NCI-H1417 (cell line): ENCODE measurements at regions not wholly inside any gene's neighbourhood (a gene's known extent, or its start where the extent isn't known, plus 50 kb on each side); places are given as distances from the start of the nearest gene placed in this dataset.
"Not testable (repeated sequence)": the region's sequence is repeated elsewhere in the genome, so short reads cannot be mapped to it uniquely, and the experiment has no call there.

Experiments
- DNase-seq, 3 experiments: peaks; one replicate each; lab custom pipeline; 2025; lab: John Stamatoyannopoulos, UW

DNA sequence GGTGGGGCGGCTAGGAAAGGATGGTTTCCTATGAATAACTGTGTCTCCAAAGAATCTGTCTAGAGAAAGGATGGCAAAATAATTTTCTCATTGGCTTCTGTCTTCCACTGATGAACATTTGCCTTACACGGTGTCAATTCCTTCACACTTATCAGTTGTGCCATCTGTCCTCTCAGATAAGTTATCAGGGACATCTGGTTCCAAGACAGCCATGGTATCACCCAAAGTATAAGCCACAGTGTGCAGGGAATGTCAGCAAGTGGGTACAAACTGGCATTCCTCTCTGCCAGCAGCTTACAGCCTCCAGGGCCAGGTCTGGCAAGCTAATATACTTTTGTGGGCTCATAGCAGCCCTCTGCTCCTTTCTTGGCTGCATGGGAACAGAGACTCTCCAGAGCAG is 1092.0 kb downstream of the EFNA5 start:
- DNase-seq: no peak

DNA sequence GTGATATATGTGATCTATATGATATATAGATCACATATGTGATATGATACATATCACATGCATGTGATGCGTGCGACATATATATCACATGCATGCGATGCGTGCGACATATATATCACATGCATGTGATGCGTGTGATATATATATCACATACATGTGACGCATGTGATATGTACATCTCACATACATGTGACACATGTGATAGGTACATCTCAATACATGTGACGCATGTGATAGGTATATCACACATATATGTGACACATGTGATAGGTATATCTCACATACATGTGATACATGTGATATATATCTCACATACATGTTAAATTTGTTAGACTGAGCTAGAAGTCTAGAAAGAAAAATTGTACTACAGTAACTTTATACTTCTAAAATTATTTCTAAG is 1095.9 kb downstream of the EFNA5 start:
- DNase-seq: no peak

DNA sequence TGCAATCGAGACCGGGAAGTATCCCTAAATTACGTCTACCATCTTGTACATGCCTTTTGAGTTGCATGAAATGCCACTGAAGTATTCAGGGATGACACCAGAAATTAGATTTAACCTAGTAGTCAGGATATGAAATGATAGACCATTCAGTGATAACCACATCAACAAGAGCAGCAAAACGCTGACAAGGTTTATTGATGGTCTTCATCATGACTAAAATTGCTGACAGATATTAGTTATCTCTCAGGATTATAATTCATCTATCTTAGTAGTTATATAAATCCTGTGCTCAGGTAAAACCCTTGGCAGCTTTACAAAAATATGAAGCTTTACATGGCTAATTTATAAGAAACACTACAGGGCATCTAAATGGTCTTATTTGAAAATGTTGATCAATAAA is 1104.7 kb downstream of the EFNA5 start:
- DNase-seq: no peak

DNA sequence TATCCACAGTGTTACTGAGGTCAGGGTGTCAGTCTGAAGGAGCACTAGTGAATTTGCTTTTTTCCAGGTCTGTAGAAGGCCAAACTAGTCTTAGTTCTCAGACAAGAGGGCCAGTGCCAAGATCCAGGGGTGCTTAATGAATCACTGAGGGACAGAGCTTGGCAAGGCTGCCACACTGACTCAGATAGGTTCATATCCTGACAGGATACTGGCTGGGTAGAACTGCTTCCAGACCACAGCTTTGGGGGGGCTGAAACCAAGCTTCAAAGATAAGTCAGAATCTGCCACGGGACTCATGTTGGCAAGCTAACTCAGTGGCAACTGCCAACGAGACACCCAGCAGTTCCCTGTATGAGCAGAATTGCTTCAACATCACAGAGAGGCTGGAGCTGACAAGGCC is 1125.4 kb downstream of the EFNA5 start:
- no peak for DNase-seq

DNA sequence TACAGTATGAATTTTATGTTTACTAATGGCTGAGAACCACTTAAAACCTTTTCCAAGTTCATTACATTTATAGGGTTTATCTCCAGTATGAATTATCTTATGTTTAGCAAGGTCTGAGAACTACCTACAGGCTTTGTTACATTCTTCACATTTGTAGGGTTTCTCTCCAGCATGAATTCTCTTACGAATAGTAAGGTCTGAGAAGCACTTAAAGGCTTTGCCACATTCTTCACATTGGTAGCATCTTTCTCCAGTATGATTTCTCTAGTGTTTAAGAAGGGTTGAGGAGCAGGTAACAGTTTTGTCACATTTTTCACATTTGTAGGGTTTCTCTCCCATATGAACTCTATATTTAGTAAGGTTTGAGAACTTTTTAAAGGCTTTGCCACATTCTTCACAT is 1127.4 kb downstream of the EFNA5 start:
- DNase-seq: no peak

DNA sequence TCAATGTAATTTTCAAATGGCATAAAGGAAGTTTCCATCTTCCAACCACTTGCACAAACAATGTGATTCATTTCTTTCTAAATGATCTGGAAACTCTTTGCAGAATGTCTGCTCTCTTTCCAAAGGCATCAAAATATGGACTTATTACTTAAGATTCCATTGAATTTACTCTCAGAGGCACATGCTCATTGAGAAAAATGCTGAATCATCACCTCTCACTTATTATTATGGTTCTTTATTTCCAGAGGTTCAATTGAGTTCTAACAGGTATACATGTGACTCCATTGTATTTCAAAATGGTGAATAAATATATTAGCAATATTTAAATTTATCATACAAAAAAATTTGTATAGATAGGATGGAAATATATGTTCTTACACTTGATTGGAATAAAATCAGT is 1140.6 kb downstream of the EFNA5 start:
- no peak for DNase-seq

DNA sequence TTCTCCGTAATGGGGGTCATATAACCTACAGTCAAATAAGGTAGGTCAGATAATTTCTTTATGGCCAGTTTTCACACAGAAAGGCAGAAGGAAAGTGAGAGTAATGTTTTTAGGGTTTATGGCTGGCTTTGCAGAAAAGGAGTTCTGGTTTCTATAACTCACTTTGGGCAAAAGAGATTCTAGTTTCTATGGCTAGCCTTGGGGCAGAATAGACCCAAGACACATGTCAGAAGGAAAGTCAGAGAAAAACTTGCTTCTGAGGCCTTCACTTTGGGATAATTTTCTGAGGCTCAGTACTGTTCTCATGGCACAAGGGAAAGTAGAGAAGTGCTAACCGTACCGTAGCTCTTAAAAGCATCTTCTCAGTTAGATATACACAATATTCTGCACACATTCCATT is 1145.3 kb downstream of the EFNA5 start:
- DNase-seq: no peak

DNA sequence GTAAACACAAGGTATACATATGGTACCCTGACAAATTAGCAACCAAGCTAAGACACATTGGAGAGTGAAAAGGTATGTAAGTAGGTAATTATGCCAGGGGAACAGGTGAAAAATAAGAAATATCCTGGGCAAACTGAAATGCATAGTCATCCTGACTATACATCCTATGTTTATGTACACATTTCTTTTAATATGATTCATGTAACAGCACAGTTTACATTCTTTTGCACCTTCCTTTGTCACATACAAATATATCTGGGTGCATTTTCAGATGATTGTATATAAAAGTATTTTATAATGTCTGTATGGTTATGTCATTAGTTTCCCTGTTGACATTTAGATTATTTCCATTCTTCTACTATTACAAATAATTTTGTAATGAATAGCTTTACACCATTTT is 1146.9 kb downstream of the EFNA5 start:
- no peak for DNase-seq

DNA sequence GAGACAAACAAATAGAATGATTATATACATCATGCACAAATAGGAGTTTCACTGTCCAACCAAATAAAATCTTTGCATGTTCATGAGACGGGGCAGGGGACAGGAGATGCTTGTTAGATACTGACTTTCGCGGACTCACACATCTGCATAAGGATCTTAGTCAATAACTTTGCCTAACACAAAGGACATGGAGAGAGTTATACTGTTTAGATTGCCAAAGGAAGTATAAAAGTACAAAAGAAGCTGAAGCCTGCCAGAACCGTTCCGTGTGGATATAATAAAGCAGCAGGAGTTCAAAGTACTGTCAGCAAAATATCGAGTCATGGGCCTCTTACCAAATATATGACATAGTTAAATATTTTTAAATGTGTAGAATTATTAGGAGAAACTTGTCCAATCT is 1148.4 kb downstream of the EFNA5 start:
- DNase-seq: no peak

DNA sequence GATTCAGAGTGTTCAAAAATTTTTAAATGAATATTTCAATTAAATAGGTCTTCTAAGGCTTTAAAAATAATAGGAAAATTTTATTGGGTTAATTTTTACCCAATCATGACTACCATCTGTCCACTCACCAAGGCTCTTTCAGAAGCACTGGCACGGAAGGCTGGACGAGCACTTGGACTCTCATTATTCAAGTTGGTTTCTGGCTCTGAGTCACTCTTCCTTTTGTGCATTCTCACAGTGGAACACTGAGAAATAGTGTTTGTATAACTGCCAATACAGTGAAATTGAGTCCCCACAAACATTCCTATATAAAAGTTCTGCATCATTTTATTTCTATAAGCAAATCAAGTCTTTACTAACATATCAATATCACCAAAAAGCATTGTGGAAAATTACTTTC is 1149.0 kb downstream of the EFNA5 start:
- no peak for DNase-seq

DNA sequence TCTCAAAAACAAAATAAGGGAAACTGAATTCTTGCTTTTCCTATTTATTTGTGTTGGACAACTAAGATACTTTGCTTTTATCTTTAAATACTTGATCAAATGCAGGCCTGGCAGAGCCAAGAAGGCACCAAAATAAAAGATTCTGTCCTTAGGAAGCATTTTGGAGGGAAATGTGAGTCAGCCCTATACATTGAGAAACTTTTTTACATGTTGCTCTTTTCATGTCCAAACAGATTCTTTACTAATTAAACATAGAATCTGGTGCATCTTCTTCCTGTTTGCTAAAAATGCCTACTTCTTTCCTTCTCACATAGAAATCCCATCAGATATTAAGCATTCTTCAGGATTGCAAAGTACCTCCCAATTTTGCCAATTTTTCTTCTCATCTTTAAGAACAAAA is 1160.4 kb downstream of the EFNA5 start:
- no peak for DNase-seq

DNA sequence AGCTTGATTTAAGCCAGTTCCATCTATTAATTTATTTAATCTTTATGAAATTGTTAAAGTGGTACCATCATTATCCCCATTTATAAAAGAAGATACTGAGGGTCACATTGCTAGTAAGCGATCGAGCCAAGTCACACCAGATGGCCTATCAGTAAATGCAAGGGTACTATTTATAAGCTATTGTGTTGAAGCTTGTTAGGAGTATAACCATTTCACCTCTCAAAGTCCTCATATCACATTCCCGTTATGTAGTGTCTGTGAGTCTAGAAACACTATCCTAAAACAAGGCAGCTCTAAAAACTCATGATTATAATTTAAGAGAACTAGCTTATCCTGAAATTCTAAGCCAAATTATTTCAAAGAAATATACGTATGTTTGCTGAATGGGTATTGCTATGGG is 1161.8 kb downstream of the EFNA5 start:
- no peak for DNase-seq

DNA sequence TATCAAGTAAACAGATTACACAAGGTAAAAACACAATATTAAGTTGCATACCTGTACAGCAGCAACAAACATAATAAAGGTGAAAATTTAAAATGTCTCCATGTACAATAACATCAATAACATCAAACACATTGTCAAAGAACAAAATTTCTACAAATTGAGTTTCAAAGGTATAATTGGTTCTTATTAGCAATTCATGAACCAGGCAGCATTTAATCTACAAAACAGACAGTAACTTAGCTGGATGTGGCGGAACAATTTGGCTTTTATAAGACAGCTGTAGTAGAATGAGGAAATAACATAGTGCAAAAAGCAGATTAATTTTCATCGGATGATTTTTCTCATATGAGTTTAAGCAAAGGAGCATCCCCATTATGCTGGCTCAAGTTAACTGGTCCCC is 1176.8 kb downstream of the EFNA5 start:
- no peak for DNase-seq

DNA sequence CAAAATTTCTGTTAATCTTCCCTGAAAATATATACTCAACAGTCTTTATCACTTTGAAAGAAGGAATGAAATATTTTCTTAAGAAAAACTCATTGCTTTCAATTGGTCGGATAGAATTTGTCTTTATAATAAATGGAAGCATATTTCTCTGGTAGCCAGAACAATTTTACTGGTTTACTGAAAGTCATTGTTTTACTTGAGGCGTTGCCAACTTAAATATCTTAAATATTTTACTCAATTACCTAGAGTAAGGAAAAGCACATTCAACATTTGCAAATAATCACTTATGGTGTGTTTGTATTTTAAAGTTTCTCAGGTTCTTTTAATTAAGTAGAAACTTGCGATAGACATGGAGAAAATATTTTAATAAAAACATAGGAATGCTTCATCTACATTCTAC is 1181.7 kb downstream of the EFNA5 start:
- no peak for DNase-seq

DNA sequence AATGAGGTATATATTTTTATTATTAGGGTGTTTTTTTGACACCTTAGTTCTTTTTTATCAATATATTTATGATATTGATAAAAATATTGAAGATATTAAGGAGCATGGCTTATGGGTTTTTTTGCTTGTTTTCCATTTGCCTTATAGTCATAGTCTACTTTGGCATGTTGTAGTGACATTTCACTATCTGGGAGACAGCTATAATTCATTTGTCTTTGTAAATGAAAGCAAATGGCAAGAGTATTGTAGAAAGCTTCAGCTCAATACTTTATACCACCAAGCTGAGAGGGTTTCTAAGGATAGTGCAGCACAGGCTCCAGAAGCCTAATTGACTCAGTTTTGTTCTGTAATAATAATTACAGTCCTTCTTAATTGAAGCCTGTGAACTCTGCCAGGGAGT is 1182.3 kb downstream of the EFNA5 start:
- DNase-seq: peak in 1 of 3 experiments; percentile 7

DNA sequence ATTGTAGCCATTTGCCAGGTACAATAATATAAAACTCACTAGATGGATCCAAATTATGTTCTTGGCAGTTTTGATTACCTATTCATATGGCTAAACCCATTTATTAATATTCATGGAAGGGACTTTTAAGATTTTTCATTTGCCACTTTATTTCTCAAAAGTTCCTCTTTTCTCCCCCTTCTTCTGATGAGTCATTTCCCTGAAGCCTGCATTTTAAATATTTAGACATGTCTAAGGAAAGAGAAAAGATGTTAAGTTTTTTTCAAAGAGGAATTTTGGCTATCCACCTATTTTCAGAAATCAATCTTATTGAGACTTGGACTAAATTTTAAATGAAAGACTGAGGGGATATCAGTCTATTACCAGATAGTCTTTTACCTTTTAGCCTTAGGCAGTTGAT is 1189.4 kb downstream of the EFNA5 start:
- DNase-seq: no peak

DNA sequence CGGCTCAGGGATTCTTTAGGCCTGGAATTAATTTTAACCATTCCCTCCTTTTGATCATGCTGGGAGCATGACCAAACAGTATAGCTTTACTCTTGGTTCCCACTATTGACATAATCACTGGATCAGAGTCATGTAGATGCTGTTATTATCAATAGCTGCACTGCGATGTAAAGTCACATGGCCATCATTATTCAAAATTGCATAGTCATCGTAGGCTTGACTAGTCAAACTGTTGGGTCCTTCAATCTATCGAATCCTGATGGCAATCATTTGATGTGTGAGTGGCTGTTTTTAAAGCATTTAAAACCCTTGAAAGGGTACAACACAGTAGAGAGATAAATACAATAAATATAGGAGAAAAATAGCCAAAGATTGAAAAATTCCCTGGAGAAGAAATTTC is 1194.1 kb downstream of the EFNA5 start:
- no peak for DNase-seq

DNA sequence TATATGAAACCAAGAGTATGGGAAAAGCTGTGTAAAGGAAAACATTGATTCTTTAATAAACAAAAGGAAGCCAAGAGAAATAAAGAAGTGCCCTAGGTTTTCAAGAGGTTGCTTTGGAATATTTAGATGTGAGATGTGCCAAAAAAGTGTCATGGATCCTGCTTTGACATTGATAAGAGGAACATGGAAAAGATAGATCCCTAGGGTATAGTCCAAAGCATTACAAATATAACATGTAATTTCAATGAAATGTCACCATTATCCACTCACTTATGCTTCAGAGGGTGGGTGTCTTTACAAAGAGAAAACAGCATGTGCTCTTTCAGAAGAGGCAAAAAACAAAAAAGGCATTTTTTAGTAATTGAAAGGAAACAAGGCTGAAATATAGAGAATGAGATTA is 1196.7 kb downstream of the EFNA5 start:
- no peak for DNase-seq

DNA sequence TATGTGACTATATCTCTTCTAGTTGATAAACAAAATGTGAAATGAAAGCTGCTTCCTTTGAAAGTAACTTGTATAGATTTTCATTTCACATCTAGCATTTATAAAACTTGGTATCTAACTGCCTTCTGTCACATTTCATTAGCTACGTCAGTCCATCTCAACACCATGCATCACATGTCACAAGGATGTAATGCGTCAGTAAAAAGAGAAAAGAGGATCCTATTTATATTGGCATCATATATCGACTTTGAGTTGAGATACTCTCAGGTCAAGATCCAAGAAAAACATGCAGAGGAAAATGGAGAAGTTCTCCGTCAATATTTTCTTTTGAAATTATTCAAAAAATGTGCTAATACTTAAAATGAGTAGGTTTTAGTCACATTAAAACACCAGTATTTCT is 1211.2 kb downstream of the EFNA5 start:
- DNase-seq: no peak

DNA sequence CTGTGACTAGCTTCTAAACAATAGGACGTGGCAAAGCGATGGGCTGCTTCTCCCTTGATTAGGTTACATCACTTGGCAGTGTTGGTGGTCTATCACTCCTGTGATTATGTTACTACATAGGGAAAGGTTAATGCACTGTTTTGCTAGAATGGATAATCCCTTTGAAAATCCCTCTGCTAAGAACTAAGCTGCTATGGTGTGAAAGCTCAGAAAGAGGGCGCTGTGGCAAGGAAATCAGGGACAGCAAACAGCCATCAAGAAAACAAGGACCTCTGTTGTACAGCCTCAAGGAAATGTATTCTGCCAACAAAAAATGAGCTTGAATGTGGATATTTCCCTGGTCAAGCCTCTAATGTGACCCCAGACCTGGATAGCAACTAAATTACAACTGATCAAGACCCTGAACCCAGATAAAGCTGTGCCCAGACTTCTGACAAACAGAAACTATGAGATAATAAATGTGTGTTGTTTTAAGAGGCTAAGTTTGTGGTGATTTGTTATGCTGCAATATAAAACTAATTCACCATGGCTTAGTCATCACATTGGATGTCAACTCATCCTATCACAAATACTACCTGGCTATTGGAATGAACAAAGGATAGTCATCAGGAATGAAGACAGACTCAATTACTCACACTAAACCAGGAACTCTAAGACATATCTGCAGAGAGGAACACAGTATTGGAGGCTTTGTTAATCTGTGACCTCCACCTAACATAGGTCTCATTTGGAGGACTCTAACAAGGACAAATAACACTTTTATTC is 1215.9 kb downstream of the EFNA5 start:
- DNase-seq: peak in 2 of 3 experiments; percentile 12 to 13

DNA sequence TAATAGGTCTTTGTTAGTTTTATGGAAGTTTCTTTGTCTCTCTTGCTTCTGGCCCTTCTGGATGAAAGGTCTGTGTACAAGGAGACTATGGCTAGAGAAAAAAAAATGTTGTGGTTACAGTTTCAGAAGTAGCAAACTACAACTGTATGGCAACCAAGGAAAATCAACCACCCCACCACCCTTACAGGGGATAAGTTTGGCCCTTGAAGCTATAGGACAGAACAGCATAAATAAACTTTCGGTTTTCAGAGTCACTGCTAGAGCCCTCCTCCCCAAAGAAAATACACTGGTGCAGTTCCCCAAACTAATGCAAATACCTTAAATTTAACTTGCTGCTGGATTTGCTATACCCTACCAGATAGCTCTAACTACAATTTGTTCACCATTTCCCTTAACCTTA is 1216.7 kb downstream of the EFNA5 start:
- DNase-seq: peak in 1 of 3 experiments; percentile 0

DNA sequence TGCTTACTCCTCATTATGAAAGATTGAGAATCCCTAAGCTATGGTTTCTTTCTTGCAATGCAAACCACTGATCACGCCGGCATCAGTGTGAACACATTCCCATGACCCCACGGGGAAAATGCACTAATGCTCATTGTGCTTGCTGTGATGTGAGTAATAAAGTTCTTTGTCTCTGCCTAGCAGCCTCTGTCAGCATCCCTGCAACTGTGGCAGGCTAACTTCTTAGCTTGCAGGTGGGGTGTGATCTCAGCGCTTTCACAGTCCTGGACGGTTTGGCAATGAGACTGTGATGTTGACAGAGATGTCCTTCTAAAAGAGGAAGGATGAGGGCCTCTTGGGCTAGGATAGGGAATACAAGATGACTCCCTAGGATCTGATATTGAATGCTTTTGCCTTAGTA is 1218.7 kb downstream of the EFNA5 start:
- no peak for DNase-seq

DNA sequence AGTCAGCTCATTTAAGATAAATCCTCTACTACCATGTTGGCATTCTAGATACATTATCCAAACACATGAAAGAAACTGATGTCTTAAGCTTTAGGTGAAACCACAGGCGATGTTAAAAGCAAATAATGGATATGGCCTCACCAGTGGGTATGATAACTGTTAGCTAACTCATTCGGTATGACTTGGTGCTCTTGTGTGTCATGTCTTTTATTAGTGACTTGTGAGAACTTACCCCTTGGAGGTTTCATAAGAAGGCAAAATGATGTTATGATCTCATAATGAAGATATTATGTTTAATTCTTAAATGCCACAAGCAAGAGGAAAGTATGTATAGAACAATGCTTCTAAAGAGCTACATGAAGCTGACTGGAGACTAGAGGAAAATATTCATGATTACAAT is 1227.0 kb downstream of the EFNA5 start:
- no peak for DNase-seq

DNA sequence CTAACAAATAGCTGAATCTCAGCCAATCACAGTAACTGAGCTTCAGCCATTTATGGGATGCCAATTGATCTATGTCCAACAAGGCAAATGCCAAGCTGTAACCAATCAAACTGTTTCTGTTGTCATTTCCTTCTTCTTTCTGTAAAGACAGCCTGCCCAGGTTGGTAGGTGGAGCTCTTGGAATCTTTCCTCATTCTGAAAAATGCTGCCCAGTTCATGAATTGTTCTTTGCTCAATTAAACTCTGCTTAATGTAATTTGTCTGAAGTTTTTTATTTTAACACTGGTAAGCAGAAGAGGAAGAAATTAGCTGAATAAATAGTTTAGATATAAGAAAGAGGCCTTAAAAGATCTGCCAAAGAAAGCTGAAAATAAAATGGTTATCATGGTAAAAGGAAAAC is 1235.6 kb downstream of the EFNA5 start:
- DNase-seq: no peak

DNA sequence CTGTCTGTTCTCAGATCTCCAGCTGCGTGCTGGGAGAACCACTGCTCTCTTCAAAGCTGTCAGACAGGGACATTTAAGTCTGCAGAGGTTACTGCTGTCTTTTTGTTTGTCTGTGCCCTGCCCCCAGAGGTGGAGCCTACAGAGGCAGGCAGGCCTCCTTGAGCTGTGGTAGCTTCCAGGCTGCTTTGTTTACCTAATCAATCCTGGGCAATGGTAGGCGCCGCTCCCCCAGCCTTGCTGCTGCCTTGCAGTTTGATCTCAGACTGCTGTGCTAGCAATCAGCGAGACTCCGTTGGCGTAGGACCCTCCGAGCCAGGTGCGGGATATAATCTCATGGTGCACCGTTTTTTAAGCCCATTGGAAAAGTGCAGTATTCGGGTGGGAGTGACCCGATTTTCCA is 1240.0 kb downstream of the EFNA5 start:
- not testable (repeated sequence) for DNase-seq
